Brain microvascular endothelial cell (primary cell): ENCODE measurements at regions not wholly inside any gene's neighbourhood (a gene's known extent, or its start where the extent isn't known, plus 50 kb on each side); places are given as distances from the start of the nearest gene placed in this dataset.

ENCODE experiments used
- DNase-seq: peaks from one replicate; pipeline ENCODE4 v3.0.0-alpha.2; 2020
- H3K27ac ChIP-seq: fragments of 250-450 bp; sonication (Bioruptor Pico); 2 replicates; pipeline ENCODE4 v1.5.1; 2020; ENCODE audit warnings: mild to moderate bottlenecking, moderate library complexity
- H3K27me3 ChIP-seq: fragments of 250-450 bp; sonication (Bioruptor Pico); replicated peaks from 2 replicates; pipeline ENCODE4 v1.5.1; 2020; ENCODE audit warnings: mild to moderate bottlenecking
- H3K36me3 ChIP-seq: fragments of 250-450 bp; sonication (Bioruptor Pico); replicated peaks from 2 replicates; pipeline ENCODE4 v1.5.1; 2020; ENCODE audit warnings: mild to moderate bottlenecking
- H3K4me3 ChIP-seq: 2 replicates; pipeline ENCODE4 v1.5.1; 2011; ENCODE audit warnings: low read depth, mild to moderate bottlenecking, control low read depth, low read length, moderate library complexity
- CTCF ChIP-seq: IDR thresholded peaks from 2 replicates; pipeline ENCODE4 v1.5.1; 2011; ENCODE audit warnings: low read depth, mild to moderate bottlenecking, moderate library complexity, low read length, control low read depth, inconsistent platforms; ENCODE audit errors: missing control alignments
- in situ Hi-C: cut with HindIII; loops from 2 replicates; pipeline ENCODE4 v1.10.0; 2017; ENCODE audit warnings: low sequenced_read_pairs, low pct_ligation_motif_present

GRCh38 chr5:165196961-165197360, 1691.5 kb downstream of the MAT2B start:
- no peak for DNase-seq
- TF ChIP-seq CTCF = no peak
- Histone ChIP-seq H3K4me3 (no peak overlapping the region), H3K36me3 (no peaks in the 10 kb centered on the region), H3K27me3 (no peaks in the 10 kb centered on the region), H3K27ac (no peak overlapping the region)
- in situ Hi-C loops = no loop called here

DNA sequence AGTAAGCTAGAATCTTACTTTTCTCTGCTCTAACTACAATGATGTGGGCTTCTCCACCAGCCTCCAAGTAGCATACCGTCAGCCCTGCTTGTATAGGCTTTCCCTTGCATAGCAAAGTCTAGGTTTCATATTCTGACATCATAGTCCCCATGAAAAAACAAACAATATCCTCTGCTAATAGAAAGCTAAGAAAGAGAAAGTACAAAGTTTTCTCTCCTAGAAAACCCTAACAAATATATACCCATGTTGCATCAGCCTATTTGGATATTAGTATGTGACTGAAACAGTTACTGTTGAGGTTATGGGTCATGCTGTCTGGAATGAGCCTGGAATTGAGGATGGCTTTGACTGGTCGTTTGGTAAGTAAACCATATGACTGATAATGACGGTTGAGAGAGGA, 1696.0 kb downstream of the MAT2B start:
- TF ChIP-seq CTCF = no peak
- in situ Hi-C loops = no loop called here
- Histone ChIP-seq H3K36me3 (no peaks in the 10 kb centered on the region), H3K4me3 (no peak overlapping the region), H3K27me3 (no peaks in the 10 kb centered on the region), H3K27ac (no peak overlapping the region)
- no peak for DNase-seq

GRCh38 chr5:165201771-165202518, 1696.5 kb downstream of the MAT2B start:
- DNase-seq = no peak
- Histone ChIP-seq H3K4me3 (no peak overlapping the region), H3K36me3 (no peaks in the 10 kb centered on the region), H3K27me3 (no peaks in the 10 kb centered on the region), H3K27ac (no peak overlapping the region)
- TF ChIP-seq CTCF = no peak
- in situ Hi-C loops = no loop called here

GRCh38 chr5:165202519-165202910, 1697.1 kb downstream of the MAT2B start:
- no peak for TF ChIP-seq CTCF
- Histone ChIP-seq H3K36me3 (no peaks in the 10 kb centered on the region), H3K27ac (no peak overlapping the region), H3K27me3 (no peaks in the 10 kb centered on the region), H3K4me3 (no peak overlapping the region)
- no peak for DNase-seq
- in situ Hi-C loops = no loop called here

DNA sequence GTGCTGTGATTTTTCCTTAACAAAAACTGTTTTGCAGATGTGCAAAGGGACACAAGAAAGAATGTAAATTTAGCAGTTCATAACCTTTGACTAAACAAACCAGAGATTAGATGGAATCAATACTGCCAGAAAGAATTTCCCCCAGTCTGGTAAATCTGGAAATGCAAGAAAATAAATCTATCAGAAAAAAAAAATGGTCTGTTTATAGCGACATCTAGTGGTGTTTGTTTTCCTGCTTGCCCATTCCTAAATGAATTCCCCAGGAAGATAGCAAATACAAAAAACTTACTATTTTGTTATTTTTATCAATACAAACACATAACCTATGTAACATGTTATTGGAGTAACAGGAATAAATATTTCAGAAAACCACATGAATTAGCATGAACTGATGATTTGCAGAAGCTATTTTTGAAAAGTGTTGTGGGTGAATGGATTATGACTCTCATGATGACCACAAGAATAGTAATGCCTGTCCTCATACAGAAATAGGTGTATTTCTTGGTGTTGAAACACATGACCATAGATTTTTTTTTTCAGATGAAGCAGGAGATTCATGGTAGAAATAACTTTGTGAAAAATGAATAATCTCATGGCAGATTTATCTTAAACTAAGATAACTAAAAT, 1703.8 kb downstream of the MAT2B start:
- H3K36me3 ChIP-seq = no peaks in the 10 kb centered on the region
- DNase-seq = no peak
- in situ Hi-C loops = no loop called here

More for the DNA sequence above, 1703.8 kb downstream of the MAT2B start:
- TF ChIP-seq CTCF = peak; percentile 52
- no peaks in the 10 kb centered on the region for H3K27me3 ChIP-seq
- no peak overlapping the region for H3K4me3 ChIP-seq
- no peak overlapping the region for H3K27ac ChIP-seq
